MCF 10A (cell line): ENCODE measurements at regions not wholly inside any gene's neighbourhood (a gene's known extent, or its start where the extent isn't known, plus 50 kb on each side); places are given as distances from the start of the nearest gene placed in this dataset.

ENCODE experiments used
- BruUV-seq: library from RNA; stranded (reverse); fragments of 400-500 nt; replicated peaks from 2 replicates; lab custom pipeline; 2021; lab: Mats Ljungman, UMichigan
- CTCF ChIA-PET: fragments of 300-600 bp; sonication (Branson Sonifier 250); formaldehyde crosslinking; extraction: SDS; loops from one replicate; lab custom pipeline; 2021; ENCODE audit warnings: antibody characterized with exemption, inconsistent platforms; lab: Yijun Ruan, JAX
- POLR2A ChIA-PET: fragments of 300-600, 350-650 bp; sonication (Branson Sonifier 250); formaldehyde crosslinking; extraction: SDS; loops from one replicate; lab custom pipeline; 2020; ENCODE audit warnings: antibody characterized with exemption, inconsistent platforms; lab: Yijun Ruan, JAX
- DNase-seq: peaks from one replicate; pipeline ENCODE4 v3.0.0-alpha.2; 2018; ENCODE audit not compliant: unreplicated experiment
- H3K27ac Mint-ChIP-seq: one replicate; pipeline ENCODE4 v1.8.0; 2022; ENCODE audit warnings: mild to moderate bottlenecking, low read depth, mixed read lengths; ENCODE audit not compliant: unreplicated experiment
- H3K27me3 Mint-ChIP-seq: one replicate; pipeline ENCODE4 v1.8.0; 2022; ENCODE audit warnings: mixed read lengths; ENCODE audit not compliant: insufficient read depth, unreplicated experiment
- H3K36me3 Mint-ChIP-seq: one replicate; pipeline ENCODE4 v1.8.0; 2022; ENCODE audit warnings: mild to moderate bottlenecking, moderate library complexity, mixed read lengths; ENCODE audit not compliant: insufficient read depth, unreplicated experiment
- H3K4me1 Mint-ChIP-seq: one replicate; pipeline ENCODE4 v1.8.0; 2022; ENCODE audit warnings: mixed read lengths; ENCODE audit not compliant: insufficient read depth, unreplicated experiment
- H3K4me3 Mint-ChIP-seq: one replicate; pipeline ENCODE4 v1.8.0; 2022; ENCODE audit warnings: mild to moderate bottlenecking, moderate library complexity, mixed read lengths; ENCODE audit not compliant: unreplicated experiment
- H3K9me3 Mint-ChIP-seq: one replicate; pipeline ENCODE4 v1.8.0; 2022; ENCODE audit warnings: mixed read lengths; ENCODE audit not compliant: unreplicated experiment
- intact Hi-C: fragments of 100-400 bp; cut with micrococcal nuclease; formaldehyde crosslinking; loops from 2 replicates; pipeline ENCODE4 v1.14.1; 2022
- TF ChIP-seq, protein P1 (sequence below): fragments of 200-600 bp; IDR thresholded peaks from one replicate; pipeline ENCODE4 v1.8.0; 2022; ENCODE audit warnings: antibody characterized with exemption, mild to moderate bottlenecking; ENCODE audit not compliant: unreplicated experiment

DNA sequence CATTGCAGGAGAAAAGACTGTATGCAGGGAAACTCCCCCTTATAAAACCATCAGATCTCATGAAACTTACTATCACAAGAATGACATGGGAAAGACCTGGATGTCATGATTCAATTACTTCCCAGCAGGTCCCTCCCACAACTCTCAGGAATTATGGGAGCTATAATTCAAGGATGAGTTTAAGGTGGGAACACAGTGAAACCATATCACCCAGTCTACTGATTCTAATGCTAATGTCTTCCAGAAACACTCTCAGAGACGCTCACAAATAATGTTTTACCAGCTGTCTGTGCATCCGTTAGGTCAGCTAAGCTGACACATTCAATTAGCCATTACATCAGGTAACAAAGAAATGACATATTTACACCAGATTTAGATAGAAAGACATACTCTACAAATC, 637.9 kb downstream of the NLGN4Y start:
- no peak overlapping the region for H3K27ac Mint-ChIP-seq
- ChIA-PET CTCF (no interaction called here), POLR2A (no interaction called here)
- intact Hi-C loops, result no loop called here
- H3K9me3 Mint-ChIP-seq, result no peaks in the 10 kb centered on the region
- TF ChIP-seq, protein P1, sequence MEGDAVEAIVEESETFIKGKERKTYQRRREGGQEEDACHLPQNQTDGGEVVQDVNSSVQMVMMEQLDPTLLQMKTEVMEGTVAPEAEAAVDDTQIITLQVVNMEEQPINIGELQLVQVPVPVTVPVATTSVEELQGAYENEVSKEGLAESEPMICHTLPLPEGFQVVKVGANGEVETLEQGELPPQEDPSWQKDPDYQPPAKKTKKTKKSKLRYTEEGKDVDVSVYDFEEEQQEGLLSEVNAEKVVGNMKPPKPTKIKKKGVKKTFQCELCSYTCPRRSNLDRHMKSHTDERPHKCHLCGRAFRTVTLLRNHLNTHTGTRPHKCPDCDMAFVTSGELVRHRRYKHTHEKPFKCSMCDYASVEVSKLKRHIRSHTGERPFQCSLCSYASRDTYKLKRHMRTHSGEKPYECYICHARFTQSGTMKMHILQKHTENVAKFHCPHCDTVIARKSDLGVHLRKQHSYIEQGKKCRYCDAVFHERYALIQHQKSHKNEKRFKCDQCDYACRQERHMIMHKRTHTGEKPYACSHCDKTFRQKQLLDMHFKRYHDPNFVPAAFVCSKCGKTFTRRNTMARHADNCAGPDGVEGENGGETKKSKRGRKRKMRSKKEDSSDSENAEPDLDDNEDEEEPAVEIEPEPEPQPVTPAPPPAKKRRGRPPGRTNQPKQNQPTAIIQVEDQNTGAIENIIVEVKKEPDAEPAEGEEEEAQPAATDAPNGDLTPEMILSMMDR, result no peak
- H3K4me1 Mint-ChIP-seq, result no peaks in the 10 kb centered on the region
- no peaks in the 10 kb centered on the region for H3K27me3 Mint-ChIP-seq
- no peak for DNase-seq
- BruUV-seq, result no TSS peak
- no peak overlapping the region for H3K4me3 Mint-ChIP-seq
- no peaks in the 10 kb centered on the region for H3K36me3 Mint-ChIP-seq

DNA sequence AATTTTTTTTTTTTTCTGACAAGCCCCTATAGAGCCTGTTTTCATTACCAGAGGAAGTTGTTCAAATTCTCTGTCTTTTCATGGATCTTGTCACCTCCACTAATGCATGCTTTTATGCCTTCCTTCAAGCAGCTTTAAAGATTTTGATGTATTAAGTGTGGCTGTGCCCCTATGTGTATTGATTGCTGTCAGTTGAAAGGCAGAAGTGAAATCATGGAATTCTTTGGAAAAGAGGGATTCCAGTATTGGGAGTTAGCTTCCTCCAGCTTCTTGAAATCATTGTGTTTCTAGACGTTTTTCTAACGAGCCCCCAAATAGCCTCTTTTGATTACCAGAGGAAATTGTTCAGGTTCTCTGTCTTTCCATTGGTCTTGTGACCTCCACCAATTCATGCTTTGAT, 655.6 kb downstream of the NLGN4Y start:
- intact Hi-C loops, result no loop called here
- POLR2A ChIA-PET, result no interaction called here
- TF ChIP-seq, protein P1, result no peak

DNA sequence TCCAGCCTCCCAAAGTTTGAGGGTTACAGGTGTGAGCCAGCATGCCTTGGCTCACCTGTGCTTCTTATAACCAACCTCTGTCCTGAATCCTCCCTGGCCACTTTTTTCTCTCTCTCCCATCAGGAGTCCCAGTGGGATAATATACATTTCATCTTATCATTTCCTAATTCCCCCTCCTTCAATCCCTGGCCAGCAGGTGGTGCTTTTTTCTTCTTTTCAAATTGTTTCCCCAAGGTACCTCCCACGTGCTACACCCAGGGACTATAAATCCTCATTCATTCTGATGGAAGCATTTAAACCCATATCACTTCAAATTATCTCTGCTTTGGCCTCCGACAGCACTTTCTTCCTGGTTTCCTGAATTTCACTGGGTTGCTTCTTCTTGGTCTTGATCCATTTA, 704.7 kb downstream of the NLGN4Y start:
- no TSS peak for BruUV-seq
- POLR2A ChIA-PET, result no interaction called here
- H3K4me1 Mint-ChIP-seq, result no peaks in the 10 kb centered on the region
- intact Hi-C loops, result no loop called here
- CTCF ChIA-PET, result no interaction called here
- H3K27me3 Mint-ChIP-seq, result no peaks in the 10 kb centered on the region
- H3K4me3 Mint-ChIP-seq, result no peak overlapping the region
- no peak overlapping the region for H3K27ac Mint-ChIP-seq
- H3K9me3 Mint-ChIP-seq, result no peaks in the 10 kb centered on the region
- H3K36me3 Mint-ChIP-seq, result no peaks in the 10 kb centered on the region
- TF ChIP-seq, protein P1, result no peak
- DNase-seq, result no peak

More for the DNA sequence above, 655.6 kb downstream of the NLGN4Y start:
- DNase-seq, result no peak
- CTCF ChIA-PET, result no interaction called here
- H3K27ac Mint-ChIP-seq, result no peak overlapping the region
- no peaks in the 10 kb centered on the region for H3K9me3 Mint-ChIP-seq
- H3K27me3 Mint-ChIP-seq, result no peaks in the 10 kb centered on the region
- no TSS peak for BruUV-seq
- H3K4me3 Mint-ChIP-seq, result no peak overlapping the region
- H3K36me3 Mint-ChIP-seq, result no peaks in the 10 kb centered on the region
- H3K4me1 Mint-ChIP-seq, result no peaks in the 10 kb centered on the region

DNA sequence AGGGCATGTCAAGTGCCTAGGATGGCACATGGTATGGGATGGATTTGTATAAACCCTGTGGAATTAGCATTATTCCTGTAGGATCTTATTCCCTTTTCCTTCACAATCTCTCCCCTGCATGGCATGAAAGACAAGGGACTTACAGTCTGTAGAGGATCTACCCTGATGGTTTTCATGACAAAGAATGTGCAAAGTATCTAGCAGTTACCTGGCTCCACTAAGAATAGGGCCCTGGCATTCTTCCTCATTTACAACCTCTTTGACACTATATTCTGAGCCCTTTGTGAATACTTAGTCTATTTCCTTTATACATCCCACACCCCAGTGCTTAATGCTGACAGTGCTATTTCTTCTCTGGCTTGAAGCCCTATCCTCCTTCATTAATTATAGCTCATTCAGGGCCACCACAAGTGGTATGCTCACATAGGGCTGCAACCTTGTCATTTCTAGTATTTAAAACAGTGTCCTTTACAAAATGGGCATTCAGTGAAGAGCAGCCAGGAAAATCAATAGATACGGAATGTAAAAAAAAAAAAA, 715.3 kb downstream of the NLGN4Y start:
- Mint-ChIP-seq H3K27ac (no peak overlapping the region), H3K36me3 (no peaks in the 10 kb centered on the region), H3K4me1 (no peaks in the 10 kb centered on the region), H3K9me3 (no peaks in the 10 kb centered on the region), H3K4me3 (no peak overlapping the region), H3K27me3 (no peaks in the 10 kb centered on the region)
- no peak for DNase-seq
- BruUV-seq, result no TSS peak
- CTCF ChIA-PET, result no interaction called here
- TF ChIP-seq, protein P1, result no peak
- POLR2A ChIA-PET, result no interaction called here
- intact Hi-C loops, result no loop called here
